Small intestine (tissue), 7 donors: ENCODE measurements at regions not wholly inside any gene's neighbourhood (a gene's known extent, or its start where the extent isn't known, plus 50 kb on each side); places are given as distances from the start of the nearest gene placed in this dataset.
"Not testable (repeated sequence)": the region's sequence is repeated elsewhere in the genome, so short reads cannot be mapped to it uniquely, and the experiment has no call there.

Source experiments
- DNase-seq, 2 donors: peaks; one replicate each; pipeline versions ENCODE4 v3.0.0 to v3.0.0-alpha.2; 2013
- FAIRE-seq: peaks from 2 replicates; lab custom pipeline; 2012; peaks lifted over from hg19 to GRCh38; lab: Jason Lieb, UNC
- H3K27ac ChIP-seq, 3 donors: one replicate each; pipeline ENCODE4 v1.5.1; 2013; ENCODE audit warnings: low read length in 2 of 3, mild to moderate bottlenecking in 2 of 3, control low read depth in 1 of 3, inconsistent platforms in 1 of 3, low read depth in 1 of 3, moderate library complexity in 1 of 3
- H3K27me3 ChIP-seq, 3 donors: one replicate each; pipeline ENCODE4 v1.6.1; 2013; ENCODE audit warnings: low read length in 3 of 3, inconsistent platforms in 1 of 3; ENCODE audit not compliant: control insufficient read depth in 3 of 3, insufficient read depth in 3 of 3
- H3K36me3 ChIP-seq, 3 donors: one replicate each; pipeline ENCODE4 v1.6.1; 2013; ENCODE audit warnings: low read length in 3 of 3, inconsistent platforms in 1 of 3, low read depth in 1 of 3, mild to moderate bottlenecking in 1 of 3, moderate library complexity in 1 of 3; ENCODE audit not compliant: control insufficient read depth in 3 of 3, insufficient read depth in 2 of 3
- H3K4me1 ChIP-seq, 3 donors: one replicate each; pipeline ENCODE4 v1.6.1; 2013; ENCODE audit warnings: low read length in 2 of 3, inconsistent platforms in 1 of 3, low read depth in 1 of 3, mild to moderate bottlenecking in 1 of 3, moderate library complexity in 1 of 3; ENCODE audit not compliant: control insufficient read depth in 3 of 3, insufficient read depth in 2 of 3
- H3K4me3 ChIP-seq, 3 donors: one replicate each; pipeline ENCODE4 v1.5.1; 2013; ENCODE audit warnings: low read length in 3 of 3, control low read depth in 1 of 3, inconsistent platforms in 1 of 3, low read depth in 1 of 3, mild to moderate bottlenecking in 1 of 3, moderate library complexity in 1 of 3
- H3K9me3 ChIP-seq, 2 donors: one replicate each; pipeline ENCODE4 v1.6.1; 2013; ENCODE audit warnings: low read depth in 1 of 2, low read length in 1 of 2; ENCODE audit not compliant: control insufficient read depth in 2 of 2, insufficient read depth in 1 of 2
- WGBS, 3 donors: extraction: QIAGEN DNeasy Blood & Tissue Kit; methylation state at CpG; one replicate each; pipeline ENCODE4 v1.1.7; 2013; 5-methylcytosine and 5-hydroxymethylcytosine counted together
- donor health status: healthy with polysubstance abuse.
- donor health status: control.
- donor health status: control.
- donor health status: Bipolar disorder and iron deficiency.
- donor health status: healthy.

DNA sequence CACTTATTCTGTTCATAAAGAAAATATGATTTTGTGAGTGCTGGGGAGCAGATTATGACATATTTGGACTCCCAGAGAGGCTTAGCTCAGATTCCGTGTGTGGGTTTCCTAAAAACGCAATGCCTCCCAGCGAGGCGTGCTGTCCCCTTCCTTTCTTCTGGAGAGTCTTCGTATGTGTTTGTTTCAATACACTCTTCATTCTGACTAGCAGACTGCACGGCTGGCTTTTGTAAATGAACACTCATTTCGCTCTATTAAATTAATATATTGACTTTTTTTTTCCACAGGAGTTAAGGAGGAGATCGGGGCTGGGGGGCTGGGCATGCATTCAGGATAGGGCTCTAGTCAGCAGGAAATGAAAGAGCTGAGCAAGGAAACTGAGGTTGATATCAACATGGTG, 102.3 kb downstream of the KBTBD2 start:
- H3K9me3 ChIP-seq, H3K27ac ChIP-seq, FAIRE-seq, H3K27me3 ChIP-seq, H3K4me3 ChIP-seq, H3K4me1 ChIP-seq, DNase-seq, H3K36me3 ChIP-seq: not testable (repeated sequence)
- 87 to 89% (median 88%) methylated on average over 8 of the region's 8 CpGs for WGBS, 3 donors

DNA sequence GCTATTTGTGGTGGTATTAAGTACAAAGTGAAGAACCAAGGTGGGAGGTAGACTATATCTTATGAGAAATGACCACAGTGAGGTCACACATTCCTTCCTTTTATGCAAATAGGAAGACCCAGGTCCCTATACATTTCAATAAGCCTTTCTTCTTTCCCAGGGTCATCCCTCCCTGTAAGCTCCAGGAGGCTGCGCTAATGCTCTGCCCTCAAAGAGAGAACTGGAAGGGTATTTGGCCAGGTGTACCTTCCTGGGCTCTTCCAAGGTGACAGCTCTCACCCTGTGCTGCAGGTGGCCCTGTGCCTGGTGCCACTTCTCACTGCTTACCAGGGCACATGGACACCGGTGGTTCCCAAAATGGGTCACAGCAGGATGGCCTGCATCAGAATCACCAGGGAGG, 103.4 kb downstream of the KBTBD2 start:
- WGBS, 3 donors: 95 to 96% (median 96%) methylated on average over 2 of the region's 2 CpGs
- H3K27ac ChIP-seq, DNase-seq, H3K36me3 ChIP-seq, FAIRE-seq, H3K4me3 ChIP-seq, H3K4me1 ChIP-seq, H3K9me3 ChIP-seq, H3K27me3 ChIP-seq: not testable (repeated sequence)

DNA sequence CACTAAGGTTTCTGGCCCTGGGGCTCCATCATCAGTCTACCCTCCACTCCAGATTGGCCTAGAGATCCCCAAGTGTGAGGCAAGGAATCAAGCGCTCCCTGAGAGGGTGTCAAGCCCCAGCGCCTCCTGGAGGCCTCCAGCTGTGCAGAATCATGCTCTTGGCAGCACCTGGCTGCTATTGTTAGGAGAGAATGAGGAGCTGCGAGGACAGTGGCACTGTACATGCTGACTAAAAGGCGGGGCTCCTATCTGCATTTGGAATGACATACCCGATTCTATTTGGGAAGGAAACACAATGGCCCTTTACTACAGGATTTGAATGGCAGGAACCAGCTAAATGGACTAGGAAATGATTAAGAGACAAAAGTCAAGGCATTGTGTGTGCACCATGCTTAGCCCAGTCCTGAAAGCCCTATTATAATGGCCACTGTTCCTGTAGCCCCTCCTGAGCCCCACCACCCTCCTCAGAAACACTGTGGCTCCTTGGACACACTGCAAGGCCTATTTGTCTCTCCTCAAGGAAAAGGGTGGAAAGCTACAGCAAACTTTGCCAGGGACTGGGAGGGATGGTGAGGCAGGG, 106.1 kb downstream of the KBTBD2 start:
- not testable (repeated sequence) for H3K4me1 ChIP-seq, H3K36me3 ChIP-seq, H3K9me3 ChIP-seq, FAIRE-seq, H3K4me3 ChIP-seq, DNase-seq, H3K27me3 ChIP-seq, H3K27ac ChIP-seq
- 74% methylated on average over 5 of the region's 5 CpGs for WGBS, 3 donors

DNA sequence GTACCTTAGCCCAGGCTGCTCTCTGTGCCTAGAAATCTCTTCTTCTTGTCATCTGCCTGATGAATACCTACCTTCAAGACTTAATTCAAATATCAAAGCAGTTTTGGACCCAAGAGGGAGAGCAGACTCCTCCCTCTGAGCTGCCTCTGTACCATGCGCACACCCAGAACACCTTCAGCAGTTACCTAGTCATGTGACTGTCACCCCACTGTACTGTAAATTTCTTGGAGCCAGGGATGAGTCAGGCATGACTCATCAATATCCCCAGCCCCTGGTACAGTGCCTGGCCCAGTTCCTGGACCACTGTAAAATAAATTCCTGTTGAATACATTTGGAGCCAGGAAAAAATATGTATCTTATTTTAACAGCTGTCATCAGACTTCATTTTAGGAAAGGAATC, 111.7 kb downstream of the KBTBD2 start:
- not testable (repeated sequence) for H3K4me3 ChIP-seq, H3K27ac ChIP-seq, DNase-seq, H3K4me1 ChIP-seq, H3K27me3 ChIP-seq, FAIRE-seq, H3K36me3 ChIP-seq, H3K9me3 ChIP-seq
- 85% methylated on average over 1 of the region's 1 CpG; no CpG with 5 or more reads in 2 of the 3 donors for WGBS, 3 donors

DNA sequence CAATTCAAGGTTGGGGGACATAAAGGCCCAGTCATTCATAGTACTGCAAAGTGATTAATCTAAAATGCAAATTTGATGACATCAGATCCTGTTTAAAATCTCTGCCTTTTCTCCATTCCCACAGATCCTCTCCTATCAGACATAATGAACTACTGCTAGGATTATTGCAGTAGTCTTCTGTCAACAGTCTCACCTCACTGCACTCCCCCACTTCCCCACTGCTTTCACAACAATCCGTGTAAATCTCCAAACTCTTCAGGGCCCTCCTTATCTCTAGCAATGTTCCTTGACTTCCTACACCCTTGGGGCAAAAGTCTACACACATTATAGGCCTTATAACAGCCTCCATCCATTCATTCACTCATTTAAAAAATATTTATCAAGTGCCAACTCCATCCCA, 112.4 kb downstream of the KBTBD2 start:
- WGBS, 3 donors: 29 to 42% (median 40%) methylated on average over 1 of the region's 1 CpG
- H3K4me3 ChIP-seq: no peak overlapping the region
- no peak for FAIRE-seq
- H3K9me3 ChIP-seq: no peaks in the 10 kb centered on the region
- H3K27ac ChIP-seq: no peak overlapping the region
- no peaks in the 10 kb centered on the region for H3K36me3 ChIP-seq
- no peaks in the 10 kb centered on the region for H3K4me1 ChIP-seq
- DNase-seq: no peak
- H3K27me3 ChIP-seq: no peaks in the 10 kb centered on the region

DNA sequence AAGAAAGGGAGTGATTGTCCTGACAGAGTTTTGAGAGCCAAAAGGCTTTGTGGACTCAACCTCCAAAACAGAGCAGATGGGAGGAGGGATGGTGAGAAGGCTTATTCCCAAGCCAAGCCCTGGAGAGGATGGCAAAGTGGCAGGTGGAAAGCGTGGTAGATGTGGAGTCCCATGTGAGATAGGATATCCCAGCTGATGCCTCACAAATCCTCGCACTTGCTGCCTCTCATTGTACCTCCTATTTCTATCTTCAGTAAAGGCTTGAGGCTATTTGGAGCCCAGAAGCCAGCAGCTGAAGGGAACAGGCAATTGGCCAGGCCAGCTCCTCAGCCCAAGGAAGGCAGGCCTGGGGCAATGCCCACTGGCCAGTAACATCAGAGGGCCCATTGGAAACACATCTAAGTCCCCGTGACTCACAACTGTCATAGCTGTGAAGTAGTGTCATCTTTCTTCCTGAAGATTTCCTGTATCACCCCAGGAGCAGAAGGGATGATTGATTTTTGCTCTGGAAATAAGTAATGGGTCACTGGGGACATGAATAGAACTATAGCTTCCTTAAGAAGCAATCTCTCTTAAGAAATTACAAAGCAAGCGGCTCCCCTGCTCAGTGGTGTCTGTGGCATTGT, 114.4 kb downstream of the KBTBD2 start:
- not testable (repeated sequence) for H3K36me3 ChIP-seq, DNase-seq, H3K4me1 ChIP-seq, H3K27ac ChIP-seq, H3K4me3 ChIP-seq, H3K9me3 ChIP-seq, H3K27me3 ChIP-seq, FAIRE-seq
- WGBS, 3 donors: 85 to 94% (median 87%) methylated on average over 4 of the region's 4 CpGs

DNA sequence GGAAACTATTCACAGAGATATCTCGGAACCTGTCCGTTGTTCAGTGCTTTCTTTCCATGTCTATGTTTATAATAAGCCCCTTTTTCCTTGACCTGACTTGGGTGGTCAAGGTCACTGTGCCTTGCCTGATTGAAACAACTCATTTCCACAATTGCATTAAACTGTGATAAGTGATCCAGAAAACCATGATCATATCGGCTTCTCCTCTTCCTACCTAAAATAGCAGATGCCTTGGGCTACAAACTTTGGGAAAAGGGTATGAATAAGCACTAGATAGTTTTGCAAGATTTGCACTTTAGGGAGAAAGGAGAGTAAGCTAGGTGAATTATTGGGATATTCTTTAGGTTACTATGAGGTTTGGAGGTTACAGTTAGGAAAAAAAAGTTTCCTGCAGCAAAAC, 115.2 kb downstream of the KBTBD2 start:
- not testable (repeated sequence) for H3K4me3 ChIP-seq, H3K36me3 ChIP-seq, H3K4me1 ChIP-seq, H3K27ac ChIP-seq, FAIRE-seq, H3K27me3 ChIP-seq, DNase-seq, H3K9me3 ChIP-seq
- 86 to 91% (median 86%) methylated on average over 3 of the region's 3 CpGs for WGBS, 3 donors

DNA sequence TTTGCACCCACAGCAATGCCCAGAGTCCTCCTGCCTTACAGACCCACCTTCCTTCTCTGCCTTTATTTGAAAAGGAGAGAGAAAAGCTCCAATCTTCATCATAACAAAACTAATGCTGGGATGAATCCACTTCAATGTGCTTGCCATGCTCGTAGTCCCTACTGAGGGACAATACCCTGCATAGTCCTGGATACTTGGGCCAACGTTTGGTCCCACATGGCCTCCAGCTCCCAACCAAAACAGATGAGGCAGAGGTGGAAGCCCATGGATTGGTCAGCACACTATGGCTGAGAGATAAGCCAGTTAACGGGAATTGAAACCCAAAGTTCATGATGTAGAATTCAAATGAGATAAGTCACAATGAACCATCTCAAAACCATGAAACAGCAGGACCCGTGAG, 115.8 kb downstream of the KBTBD2 start:
- not testable (repeated sequence) for H3K4me3 ChIP-seq, H3K9me3 ChIP-seq, H3K4me1 ChIP-seq, DNase-seq, H3K27me3 ChIP-seq, H3K36me3 ChIP-seq, H3K27ac ChIP-seq, FAIRE-seq
- WGBS, 3 donors: 52 to 54% (median 53%) methylated on average over 3 of the region's 4 CpGs

DNA sequence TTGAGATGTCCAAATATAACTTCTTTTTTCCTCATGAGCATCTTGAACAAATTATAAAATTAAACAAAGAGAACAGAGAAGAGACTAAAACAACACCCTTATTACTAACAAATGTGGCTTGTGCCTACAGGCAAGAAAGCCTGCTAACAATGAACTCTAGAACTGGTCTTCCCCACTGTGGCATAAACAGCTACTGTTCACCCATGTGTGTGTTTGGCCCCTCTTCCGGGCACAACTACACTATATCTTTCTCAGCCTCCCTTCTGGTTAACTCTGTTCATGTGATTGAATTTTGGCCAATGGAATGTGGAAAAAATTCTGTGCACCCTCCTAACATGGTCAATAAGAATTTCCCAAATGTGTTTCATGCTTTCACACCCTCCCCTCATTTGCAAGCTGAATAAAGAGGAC, 117.0 kb downstream of the KBTBD2 start:
- Histone ChIP-seq H3K9me3 (no peaks in the 10 kb centered on the region), H3K27me3 (no peaks in the 10 kb centered on the region), H3K4me1 (no peaks in the 10 kb centered on the region), H3K36me3 (no peaks in the 10 kb centered on the region), H3K4me3 (no peak overlapping the region), H3K27ac (no peak overlapping the region)
- FAIRE-seq (no peak), DNase-seq (no peak)
- 91 to 94% (median 92%) methylated on average over 1 of the region's 1 CpG for WGBS, 3 donors
